Inflammatory macrophage treated with lipopolysaccharide for 4 hours (primary cell): ENCODE measurements at regions not wholly inside any gene's neighbourhood (a gene's known extent, or its start where the extent isn't known, plus 50 kb on each side); places are given as distances from the start of the nearest gene placed in this dataset.
"Not testable (repeated sequence)": the region's sequence is repeated elsewhere in the genome, so short reads cannot be mapped to it uniquely, and the experiment has no call there.

Experiments
- DNase-seq: peaks from one replicate; pipeline ENCODE4 v3.0.0-alpha.2; 2020

GRCh38 chr18:21928925-21929324 is 188.3 kb downstream of the MIB1 start:
- no peak for DNase-seq

- DNase-seq: no peak
These were observed 189.6 kb downstream of the MIB1 start for GRCh38 chr18:21930177-21930576.

- DNase-seq: no peak
These were observed 193.6 kb downstream of the MIB1 start for GRCh38 chr18:21933931-21934765.

- DNase-seq: no peak
These were observed 194.1 kb downstream of the MIB1 start for GRCh38 chr18:21934766-21935015.

GRCh38 chr18:21943456-21943855 is 202.9 kb downstream of the MIB1 start:
- no peak for DNase-seq

GRCh38 chr18:21949326-21950015 is 208.9 kb downstream of the MIB1 start:
- DNase-seq: no peak

GRCh38 chr18:21955757-21956652 is 213.4 kb upstream of the GATA6 start:
- peak; percentile 59 for DNase-seq

GRCh38 chr18:21958263-21958662 is 211.1 kb upstream of the GATA6 start:
- DNase-seq: no peak

GRCh38 chr18:21958707-21959450 is 210.5 kb upstream of the GATA6 start:
- no peak for DNase-seq

GRCh38 chr18:21960189-21960588 is 209.2 kb upstream of the GATA6 start:
- no peak for DNase-seq

GRCh38 chr18:21963336-21963735 is 206.1 kb upstream of the GATA6 start:
- no peak for DNase-seq

GRCh38 chr18:21968338-21968737 is 201.1 kb upstream of the GATA6 start:
- no peak for DNase-seq

GRCh38 chr18:21972281-21972680 is 197.1 kb upstream of the GATA6 start:
- no peak for DNase-seq

GRCh38 chr18:21975954-21976353 is 193.4 kb upstream of the GATA6 start:
- not testable (repeated sequence) for DNase-seq

GRCh38 chr18:21978546-21979170 is 190.7 kb upstream of the GATA6 start:
- DNase-seq: no peak

GRCh38 chr18:21979171-21979560 is 190.2 kb upstream of the GATA6 start:
- no peak for DNase-seq

- DNase-seq: no peak
These were observed 189.6 kb upstream of the GATA6 start for GRCh38 chr18:21979759-21980158.

- DNase-seq: no peak
These were observed 188.6 kb upstream of the GATA6 start for GRCh38 chr18:21980744-21981143.

- not testable (repeated sequence) for DNase-seq
These were observed 187.9 kb upstream of the GATA6 start for GRCh38 chr18:21981489-21981888.

- no peak for DNase-seq
These were observed 178.3 kb upstream of the GATA6 start for GRCh38 chr18:21991081-21991534.

GRCh38 chr18:21991886-21992285 is 177.5 kb upstream of the GATA6 start:
- no peak for DNase-seq

- no peak for DNase-seq
These were observed 173.0 kb upstream of the GATA6 start for GRCh38 chr18:21996351-21996826.
